GM12865 (cell line): ENCODE measurements at regions not wholly inside any gene's neighbourhood (a gene's known extent, or its start where the extent isn't known, plus 50 kb on each side); places are given as distances from the start of the nearest gene placed in this dataset.
A peak's percentile ranks its signal among the peaks of the same experiment; 100 is the strongest.

Experiments
- DNase-seq: peaks from one replicate; pipeline ENCODE4 v3.0.0; 2010; ENCODE audit warnings: low read depth
- H3K4me3 ChIP-seq: 2 replicates; pipeline ENCODE4 v1.5.1; 2011; ENCODE audit warnings: mild to moderate bottlenecking, low read depth, low read length, control low read depth
- TF ChIP-seq, protein P1 (sequence below): IDR thresholded peaks from 2 replicates; pipeline ENCODE4 v1.5.1; 2011; ENCODE audit warnings: low read length, control low read depth, low read depth, inconsistent platforms; ENCODE audit not compliant: insufficient read depth; ENCODE audit errors: missing control alignments

DNA sequence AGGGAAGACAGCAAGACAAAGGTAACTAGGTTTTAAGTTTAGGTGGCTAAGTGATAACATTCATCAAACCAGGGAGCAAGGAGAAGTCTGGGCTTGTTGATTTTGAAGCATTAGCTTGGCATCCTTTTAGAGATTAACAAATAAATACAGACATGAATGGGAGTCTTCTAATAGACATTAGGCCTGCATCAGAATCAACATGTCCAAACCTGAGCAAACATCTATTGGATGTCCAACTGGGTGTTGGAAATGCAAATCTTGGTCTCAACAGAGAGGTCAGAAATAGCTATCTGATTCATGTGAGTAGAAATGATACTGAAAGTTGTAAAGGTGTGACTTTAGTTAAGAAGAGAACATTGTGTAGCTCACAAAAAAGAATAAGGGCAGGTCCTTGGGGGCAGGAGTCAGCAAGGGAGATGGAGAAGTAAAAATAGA lies 85.5 kb upstream of the RND3 start:
- H3K4me3 ChIP-seq, result no peak overlapping the region
- DNase-seq, result peak; percentile 58
- TF ChIP-seq, protein P1, sequence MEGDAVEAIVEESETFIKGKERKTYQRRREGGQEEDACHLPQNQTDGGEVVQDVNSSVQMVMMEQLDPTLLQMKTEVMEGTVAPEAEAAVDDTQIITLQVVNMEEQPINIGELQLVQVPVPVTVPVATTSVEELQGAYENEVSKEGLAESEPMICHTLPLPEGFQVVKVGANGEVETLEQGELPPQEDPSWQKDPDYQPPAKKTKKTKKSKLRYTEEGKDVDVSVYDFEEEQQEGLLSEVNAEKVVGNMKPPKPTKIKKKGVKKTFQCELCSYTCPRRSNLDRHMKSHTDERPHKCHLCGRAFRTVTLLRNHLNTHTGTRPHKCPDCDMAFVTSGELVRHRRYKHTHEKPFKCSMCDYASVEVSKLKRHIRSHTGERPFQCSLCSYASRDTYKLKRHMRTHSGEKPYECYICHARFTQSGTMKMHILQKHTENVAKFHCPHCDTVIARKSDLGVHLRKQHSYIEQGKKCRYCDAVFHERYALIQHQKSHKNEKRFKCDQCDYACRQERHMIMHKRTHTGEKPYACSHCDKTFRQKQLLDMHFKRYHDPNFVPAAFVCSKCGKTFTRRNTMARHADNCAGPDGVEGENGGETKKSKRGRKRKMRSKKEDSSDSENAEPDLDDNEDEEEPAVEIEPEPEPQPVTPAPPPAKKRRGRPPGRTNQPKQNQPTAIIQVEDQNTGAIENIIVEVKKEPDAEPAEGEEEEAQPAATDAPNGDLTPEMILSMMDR, result no peak

DNA sequence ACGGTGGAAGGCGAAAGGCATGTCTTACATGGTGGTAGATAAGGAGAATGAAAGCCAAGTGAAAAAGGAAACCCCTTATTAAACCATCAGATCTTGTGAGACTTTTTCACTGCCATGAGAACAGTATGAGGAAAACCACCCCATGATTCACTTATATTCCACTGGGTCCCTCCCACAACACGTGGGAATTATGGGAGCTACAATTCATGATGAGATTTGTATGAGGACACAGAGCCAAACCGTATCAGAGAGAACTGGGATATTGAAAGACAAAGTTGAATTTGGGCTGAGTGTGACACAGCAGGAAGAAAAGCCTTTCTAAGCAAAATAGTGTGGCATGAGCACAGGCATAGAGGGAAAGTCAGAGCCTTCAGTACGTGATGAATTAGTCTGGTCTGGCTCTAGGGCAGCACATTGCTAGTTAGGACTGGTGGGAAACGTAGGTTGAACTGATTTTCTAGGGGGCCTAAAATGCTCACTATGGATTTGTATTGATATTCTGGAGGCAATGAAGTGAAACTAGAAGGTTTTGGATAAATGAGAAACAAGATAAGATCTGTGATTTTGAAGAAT lies 84.8 kb upstream of the RND3 start:
- TF ChIP-seq, protein P1, result no peak
- no peak for DNase-seq
- no peak overlapping the region for H3K4me3 ChIP-seq

DNA sequence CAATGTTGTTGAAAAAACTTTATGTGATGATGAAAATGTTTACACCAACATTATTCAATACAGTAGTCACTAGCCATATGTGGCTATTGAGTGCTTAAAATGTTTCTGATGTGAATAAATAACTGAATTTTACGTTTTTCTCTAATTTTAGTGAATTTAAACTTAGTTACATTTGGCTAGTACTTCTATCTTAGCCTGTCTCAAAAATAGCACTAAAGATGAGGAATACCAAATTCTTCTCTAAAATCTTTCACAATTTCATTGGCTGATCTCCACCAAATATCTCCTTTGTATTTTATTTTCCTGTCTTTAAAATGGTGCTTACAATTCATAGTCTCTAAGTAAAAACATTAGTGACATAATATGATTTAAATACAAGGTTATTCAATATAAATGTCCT lies 83.7 kb upstream of the RND3 start:
- no peak for DNase-seq

DNA sequence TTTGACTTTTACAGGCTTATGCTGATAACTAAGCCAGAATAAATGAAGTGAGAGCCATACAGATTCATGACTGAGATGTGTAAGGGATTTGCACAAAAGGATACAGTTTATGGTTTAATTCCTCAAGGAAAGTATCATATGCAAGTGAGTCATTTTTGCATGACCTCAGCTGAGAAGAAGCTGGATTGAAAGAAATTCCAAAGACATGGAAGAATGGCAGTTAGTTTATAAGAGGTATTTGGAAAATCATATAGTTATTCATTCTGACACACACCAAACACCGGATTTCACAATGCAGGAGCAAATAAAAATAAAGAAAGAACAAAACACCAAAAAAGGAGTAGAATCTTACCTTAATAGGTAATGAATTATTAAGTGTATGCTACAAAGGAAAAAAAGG lies 83.2 kb upstream of the RND3 start:
- TF ChIP-seq, protein P1, result no peak
- DNase-seq, result no peak
- no peak overlapping the region for H3K4me3 ChIP-seq

More for the DNA sequence above, 83.7 kb upstream of the RND3 start:
- TF ChIP-seq, protein P1, result no peak
- no peak overlapping the region for H3K4me3 ChIP-seq

DNA sequence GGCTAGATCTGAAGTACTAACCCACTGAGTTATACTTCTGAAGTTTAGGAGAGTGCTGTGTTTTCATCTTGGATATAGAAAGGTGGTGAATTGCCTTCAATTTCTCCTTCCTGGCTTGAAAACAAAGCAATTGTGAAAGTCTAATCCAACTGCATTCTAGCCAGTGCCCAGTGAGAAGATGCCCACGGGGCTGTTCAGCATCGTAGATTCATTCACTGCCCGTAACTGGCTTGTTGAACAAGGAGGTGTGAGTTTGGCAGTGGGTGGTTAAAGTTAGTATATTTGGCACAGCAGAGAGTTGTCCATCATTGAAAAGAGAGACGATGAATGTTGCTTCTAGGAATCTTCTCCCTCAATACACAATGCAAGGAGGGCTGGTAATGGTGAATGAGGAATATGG lies 82.3 kb upstream of the RND3 start:
- no peak overlapping the region for H3K4me3 ChIP-seq
- TF ChIP-seq, protein P1, result no peak
- no peak for DNase-seq

DNA sequence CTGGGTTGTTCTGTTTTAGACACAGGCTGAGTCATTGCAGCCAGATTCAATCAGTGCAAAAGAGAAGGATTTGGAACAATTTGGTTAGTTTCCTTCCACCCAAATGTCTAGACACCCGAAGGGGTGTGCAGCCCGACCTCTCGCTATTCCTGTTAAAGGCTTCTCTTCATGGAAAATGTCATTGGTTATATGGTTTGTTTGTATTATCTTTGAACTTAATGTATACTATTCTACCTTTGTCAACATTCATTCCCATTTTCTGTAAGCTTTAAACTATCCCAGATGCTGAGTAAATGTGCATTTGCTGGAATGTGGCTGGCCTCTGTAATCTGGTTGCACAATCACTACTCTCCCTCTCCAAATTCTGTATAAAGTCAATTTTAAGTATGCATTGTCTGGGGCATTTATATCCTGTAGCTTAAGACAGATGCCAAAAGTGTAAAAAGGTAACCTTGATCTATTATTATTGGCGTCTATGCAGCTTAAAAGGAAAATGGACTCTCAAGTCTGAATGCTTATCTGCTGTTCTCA lies 80.4 kb upstream of the RND3 start:
- H3K4me3 ChIP-seq, result no peak overlapping the region
- TF ChIP-seq, protein P1, result no peak
- no peak for DNase-seq

DNA sequence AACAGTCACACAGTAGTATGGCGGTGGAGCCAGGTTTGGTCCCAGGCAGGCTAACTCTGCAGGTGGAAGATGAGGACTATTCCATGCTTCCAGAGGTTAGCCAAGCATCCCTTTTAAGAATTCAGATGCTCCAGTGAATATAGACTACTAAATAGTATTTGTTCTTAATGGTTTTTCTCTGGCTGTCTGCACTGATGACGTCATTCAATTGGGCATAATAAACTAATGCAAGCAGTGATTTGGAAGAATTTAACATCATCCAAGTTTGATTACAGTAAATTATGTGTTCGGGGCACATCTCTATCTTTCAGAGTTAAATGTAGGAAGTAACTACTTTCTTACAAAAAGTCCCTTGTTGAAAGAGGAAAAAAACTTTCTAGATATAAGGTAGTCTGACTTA lies 78.8 kb upstream of the RND3 start:
- TF ChIP-seq, protein P1, result no peak
- no peak for DNase-seq
- no peak overlapping the region for H3K4me3 ChIP-seq
